SK-N-MC (cell line): ENCODE measurements at regions not wholly inside any gene's neighbourhood (a gene's known extent, or its start where the extent isn't known, plus 50 kb on each side); places are given as distances from the start of the nearest gene placed in this dataset.

ENCODE experiments used
- EZH2 ChIP-seq: fragments of 200-600 bp; sonication (generic); IDR thresholded peaks from one replicate; pipeline ENCODE4 v1.6.1; 2017; ENCODE audit warnings: antibody characterized with exemption
- FOXP2 ChIP-seq: optimal IDR thresholded peaks from 2 replicates; pipeline ENCODE3; 2011; ENCODE audit warnings: mild to moderate bottlenecking, moderate library complexity; ENCODE audit not compliant: insufficient read depth; ENCODE audit errors: extremely low read length, control extremely low read depth
- POLR2AphosphoS5 ChIP-seq: IDR thresholded peaks from 2 replicates; pipeline ENCODE4 v1.6.1; 2012; ENCODE audit warnings: mild to moderate bottlenecking, low read depth, low read length, borderline replicate concordance

- no peak for TF ChIP-seq FOXP2
- TF ChIP-seq EZH2: no peak
- no peak for TF ChIP-seq POLR2AphosphoS5
These were observed 276.8 kb downstream of the MEF2C start for GRCh38 chr5:88606173-88606572.
